ENCODE measurements at regions not wholly inside any gene's neighbourhood (a gene's known extent, or its start where the extent isn't known, plus 50 kb on each side); places are given as distances from the start of the nearest gene placed in this dataset.

- DNase-seq (ENCODE audit: low spot score), result no peak
- TF ChIP-seq CTCF (IDR thresholded peaks at IDR 0.05; ENCODE audit: unreplicated experiment), result no peak
- Mint-ChIP-seq H3K27me3 (ENCODE audit: unreplicated experiment) (no peaks in the 10 kb centered on the region), H3K4me1 (ENCODE audit: unreplicated experiment) (no peaks in the 10 kb centered on the region), H3K9me3 (ENCODE audit: unreplicated experiment) (no peaks in the 10 kb centered on the region), H3K36me3 (ENCODE audit: low read depth, unreplicated experiment) (no peaks in the 10 kb centered on the region), H3K4me3 (ENCODE audit: unreplicated experiment) (no peak overlapping the region), H3K27ac (ENCODE audit: unreplicated experiment) (no peak overlapping the region)
These were observed 285.9 kb upstream of the BCHE start for GRCh38 chr3:166123088-166123487.

- Mint-ChIP-seq H3K9me3 (ENCODE audit: unreplicated experiment) (no peaks in the 10 kb centered on the region), H3K4me1 (ENCODE audit: unreplicated experiment) (no peaks in the 10 kb centered on the region), H3K4me3 (ENCODE audit: unreplicated experiment) (no peak overlapping the region), H3K27ac (ENCODE audit: unreplicated experiment) (no peak overlapping the region), H3K27me3 (ENCODE audit: unreplicated experiment) (no peaks in the 10 kb centered on the region), H3K36me3 (ENCODE audit: low read depth, unreplicated experiment) (no peaks in the 10 kb centered on the region)
- DNase-seq (ENCODE audit: low spot score), result no peak
- no peak for TF ChIP-seq CTCF (IDR thresholded peaks at IDR 0.05; ENCODE audit: unreplicated experiment)
These were observed 280.8 kb upstream of the BCHE start for GRCh38 chr3:166118049-166118448.

- Mint-ChIP-seq H3K9me3 (ENCODE audit: unreplicated experiment) (no peaks in the 10 kb centered on the region), H3K27me3 (ENCODE audit: unreplicated experiment) (no peaks in the 10 kb centered on the region), H3K27ac (ENCODE audit: unreplicated experiment) (no peak overlapping the region), H3K4me3 (ENCODE audit: unreplicated experiment) (no peak overlapping the region), H3K36me3 (ENCODE audit: low read depth, unreplicated experiment) (no peaks in the 10 kb centered on the region), H3K4me1 (ENCODE audit: unreplicated experiment) (no peaks in the 10 kb centered on the region)
- TF ChIP-seq CTCF (IDR thresholded peaks at IDR 0.05; ENCODE audit: unreplicated experiment), result no peak
- no peak for DNase-seq (ENCODE audit: low spot score)
These were observed 277.2 kb upstream of the BCHE start for GRCh38 chr3:166114448-166114847.

- DNase-seq (ENCODE audit: low spot score), result no peak
- H3K27ac Mint-ChIP-seq (ENCODE audit: unreplicated experiment), result no peak overlapping the region
- no peaks in the 10 kb centered on the region for H3K9me3 Mint-ChIP-seq (ENCODE audit: unreplicated experiment)
These were observed 274.3 kb upstream of the BCHE start for GRCh38 chr3:166111562-166111961.

GRCh38 chr3:166110102-166110501, 272.9 kb upstream of the BCHE start:
- Mint-ChIP-seq H3K27me3 (ENCODE audit: unreplicated experiment) (no peaks in the 10 kb centered on the region), H3K9me3 (ENCODE audit: unreplicated experiment) (no peaks in the 10 kb centered on the region), H3K4me1 (ENCODE audit: unreplicated experiment) (no peaks in the 10 kb centered on the region), H3K4me3 (ENCODE audit: unreplicated experiment) (no peak overlapping the region), H3K27ac (ENCODE audit: unreplicated experiment) (no peak overlapping the region), H3K36me3 (ENCODE audit: low read depth, unreplicated experiment) (no peaks in the 10 kb centered on the region)
- no peak for TF ChIP-seq CTCF (IDR thresholded peaks at IDR 0.05; ENCODE audit: unreplicated experiment)
- no peak for DNase-seq (ENCODE audit: low spot score)

More at GRCh38 chr3:166111562-166111961, 274.3 kb upstream of the BCHE start:
- TF ChIP-seq CTCF (IDR thresholded peaks at IDR 0.05; ENCODE audit: unreplicated experiment), result no peak
- Mint-ChIP-seq H3K4me1 (ENCODE audit: unreplicated experiment) (no peaks in the 10 kb centered on the region), H3K4me3 (ENCODE audit: unreplicated experiment) (no peak overlapping the region), H3K36me3 (ENCODE audit: low read depth, unreplicated experiment) (no peaks in the 10 kb centered on the region), H3K27me3 (ENCODE audit: unreplicated experiment) (no peaks in the 10 kb centered on the region)

Measured in endothelial cell (in vitro differentiated cells).